WERI-Rb-1 (cell line): ENCODE measurements at regions not wholly inside any gene's neighbourhood (a gene's known extent, or its start where the extent isn't known, plus 50 kb on each side); places are given as distances from the start of the nearest gene placed in this dataset.

Experiments used
- DNase-seq: peaks from one replicate; pipeline ENCODE4 v3.0.0-alpha.2; 2020
- H3K27ac ChIP-seq: fragments of 250-450 bp; sonication (Bioruptor Pico); 2 replicates; pipeline ENCODE4 v1.5.1; 2020; ENCODE audit warnings: mild to moderate bottlenecking, moderate library complexity
- H3K27me3 ChIP-seq: fragments of 250-450 bp; sonication (Bioruptor Pico); 2 replicates; pipeline ENCODE4 v1.5.1; 2021; ENCODE audit warnings: mild to moderate bottlenecking, low read depth, moderate library complexity; ENCODE audit not compliant: insufficient read depth, severe bottlenecking
- H3K36me3 ChIP-seq: fragments of 250-450 bp; sonication (Bioruptor Pico); 2 replicates; pipeline ENCODE4 v1.5.1; 2020; ENCODE audit warnings: mild to moderate bottlenecking, moderate library complexity
- H3K4me3 ChIP-seq: 2 replicates; pipeline ENCODE4 v1.5.1; 2011; ENCODE audit warnings: low read depth, mild to moderate bottlenecking, control low read depth, low read length
- H3K9me3 ChIP-seq: fragments of 250-450 bp; sonication (Bioruptor Pico); 2 replicates; pipeline ENCODE4 v1.5.1; 2021; ENCODE audit warnings: mild to moderate bottlenecking, moderate library complexity; ENCODE audit not compliant: severe bottlenecking
- TF ChIP-seq, protein P1 (sequence below): IDR thresholded peaks from 2 replicates; pipeline ENCODE4 v1.5.1; 2011; ENCODE audit warnings: low read depth, mild to moderate bottlenecking, control low read depth, inconsistent platforms, low read length

DNA sequence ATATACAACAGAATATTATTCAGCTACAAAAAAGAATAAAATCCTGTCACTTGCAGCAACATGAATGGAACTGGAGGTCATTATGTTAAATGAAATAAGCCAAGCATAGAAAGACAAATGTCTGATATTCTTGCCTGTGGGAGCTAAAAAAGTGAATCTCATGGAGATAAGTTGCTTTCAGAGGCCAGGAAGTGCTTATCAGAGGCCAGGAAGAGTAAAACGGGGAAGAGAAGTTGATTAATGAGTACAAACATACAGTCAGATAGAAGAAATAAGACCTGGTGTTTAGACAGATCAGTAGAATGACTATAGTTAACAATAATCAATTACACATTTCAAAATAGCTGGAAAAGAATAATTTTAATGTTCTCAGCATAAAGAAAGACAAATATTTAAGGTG lies 54.4 kb upstream of the CPHXL start:
- H3K36me3 ChIP-seq = no peaks in the 10 kb centered on the region
- TF ChIP-seq, protein P1, sequence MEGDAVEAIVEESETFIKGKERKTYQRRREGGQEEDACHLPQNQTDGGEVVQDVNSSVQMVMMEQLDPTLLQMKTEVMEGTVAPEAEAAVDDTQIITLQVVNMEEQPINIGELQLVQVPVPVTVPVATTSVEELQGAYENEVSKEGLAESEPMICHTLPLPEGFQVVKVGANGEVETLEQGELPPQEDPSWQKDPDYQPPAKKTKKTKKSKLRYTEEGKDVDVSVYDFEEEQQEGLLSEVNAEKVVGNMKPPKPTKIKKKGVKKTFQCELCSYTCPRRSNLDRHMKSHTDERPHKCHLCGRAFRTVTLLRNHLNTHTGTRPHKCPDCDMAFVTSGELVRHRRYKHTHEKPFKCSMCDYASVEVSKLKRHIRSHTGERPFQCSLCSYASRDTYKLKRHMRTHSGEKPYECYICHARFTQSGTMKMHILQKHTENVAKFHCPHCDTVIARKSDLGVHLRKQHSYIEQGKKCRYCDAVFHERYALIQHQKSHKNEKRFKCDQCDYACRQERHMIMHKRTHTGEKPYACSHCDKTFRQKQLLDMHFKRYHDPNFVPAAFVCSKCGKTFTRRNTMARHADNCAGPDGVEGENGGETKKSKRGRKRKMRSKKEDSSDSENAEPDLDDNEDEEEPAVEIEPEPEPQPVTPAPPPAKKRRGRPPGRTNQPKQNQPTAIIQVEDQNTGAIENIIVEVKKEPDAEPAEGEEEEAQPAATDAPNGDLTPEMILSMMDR = no peak
- no peak overlapping the region for H3K27ac ChIP-seq
- no peaks in the 10 kb centered on the region for H3K27me3 ChIP-seq
- no peak overlapping the region for H3K4me3 ChIP-seq
- no peak for DNase-seq
- no peaks in the 10 kb centered on the region for H3K9me3 ChIP-seq

DNA sequence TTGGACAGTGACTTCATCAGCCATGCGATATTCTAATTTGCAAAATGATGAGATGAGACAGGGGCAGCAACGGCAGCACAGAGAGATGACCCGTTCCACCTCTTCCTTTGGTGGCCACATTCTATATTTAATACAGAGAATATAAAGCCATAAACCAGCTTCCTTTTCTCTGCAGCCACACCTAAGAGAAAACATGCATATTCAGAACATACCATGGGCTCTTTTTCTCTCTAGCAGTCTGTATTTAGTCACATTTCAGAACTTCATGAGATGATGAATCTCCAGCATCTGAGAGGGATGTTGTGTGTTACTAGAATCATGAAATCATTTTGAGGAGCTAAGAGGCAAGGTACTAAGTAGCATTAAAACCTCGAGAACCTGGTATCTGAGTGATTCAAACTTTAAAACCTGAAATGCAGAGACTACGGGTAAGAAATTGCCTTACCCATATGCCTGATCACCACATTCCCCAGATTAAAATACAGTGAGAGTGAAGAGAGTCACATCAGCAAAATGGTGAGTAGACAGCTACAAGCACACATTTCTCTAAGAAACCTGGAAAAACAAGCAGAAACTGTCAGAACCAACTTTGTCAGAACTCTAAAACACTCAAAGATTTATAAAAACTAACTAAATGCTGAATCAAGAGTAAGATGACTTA lies 55.5 kb upstream of the CPHXL start:
- H3K27me3 ChIP-seq = no peaks in the 10 kb centered on the region
- TF ChIP-seq, protein P1 = no peak
- H3K4me3 ChIP-seq = no peak overlapping the region
- no peaks in the 10 kb centered on the region for H3K36me3 ChIP-seq
- no peaks in the 10 kb centered on the region for H3K9me3 ChIP-seq
- no peak overlapping the region for H3K27ac ChIP-seq
- DNase-seq = no peak

DNA sequence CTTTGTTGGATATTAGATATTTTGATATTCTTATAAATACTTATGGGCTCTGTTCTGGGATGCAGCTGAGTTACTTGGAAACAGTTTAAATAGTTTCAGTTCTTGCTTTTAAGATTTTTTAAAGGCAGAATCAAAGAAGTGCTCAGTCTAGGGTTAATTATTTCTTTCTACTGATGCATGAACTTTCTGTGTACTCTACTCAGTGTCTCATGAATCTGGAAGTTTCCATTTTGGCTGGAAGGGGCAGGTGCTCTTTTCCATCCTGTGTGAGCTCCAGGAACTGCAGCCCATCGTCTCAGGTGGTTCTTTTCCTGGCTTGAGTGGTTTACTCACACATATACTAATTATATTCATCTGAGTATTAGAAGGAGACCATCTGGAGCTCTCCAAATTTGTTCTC lies 61.1 kb upstream of the CPHXL start:
- Histone ChIP-seq H3K4me3 (no peak overlapping the region), H3K27ac (no peak overlapping the region), H3K27me3 (no peaks in the 10 kb centered on the region), H3K9me3 (no peaks in the 10 kb centered on the region), H3K36me3 (no peaks in the 10 kb centered on the region)
- TF ChIP-seq, protein P1 = no peak
- DNase-seq = no peak

DNA sequence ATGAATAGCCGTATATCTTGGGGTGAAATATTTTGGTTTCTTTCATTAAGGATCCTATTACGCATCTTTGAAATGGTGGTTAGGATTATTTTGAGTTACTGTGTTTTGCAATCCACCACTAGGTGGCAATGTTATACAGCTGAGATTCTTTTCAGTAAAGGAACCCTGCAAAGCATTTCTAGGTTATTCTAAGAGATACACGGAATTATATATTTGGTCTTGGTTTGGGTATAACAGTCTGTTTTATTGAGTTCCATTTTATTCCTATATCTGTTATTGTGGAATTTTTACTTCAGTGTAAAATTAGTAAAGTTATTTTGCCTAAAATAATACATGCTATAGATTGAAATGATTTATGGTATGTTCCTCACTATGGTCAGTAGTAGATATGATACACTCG lies 62.9 kb upstream of the CPHXL start:
- no peak for DNase-seq
- H3K27me3 ChIP-seq = no peaks in the 10 kb centered on the region
- no peak overlapping the region for H3K27ac ChIP-seq
- no peak overlapping the region for H3K4me3 ChIP-seq
- H3K36me3 ChIP-seq = no peaks in the 10 kb centered on the region
- H3K9me3 ChIP-seq = no peaks in the 10 kb centered on the region
- TF ChIP-seq, protein P1 = peak; percentile 30; the same call in 1 of the 2 replicates

DNA sequence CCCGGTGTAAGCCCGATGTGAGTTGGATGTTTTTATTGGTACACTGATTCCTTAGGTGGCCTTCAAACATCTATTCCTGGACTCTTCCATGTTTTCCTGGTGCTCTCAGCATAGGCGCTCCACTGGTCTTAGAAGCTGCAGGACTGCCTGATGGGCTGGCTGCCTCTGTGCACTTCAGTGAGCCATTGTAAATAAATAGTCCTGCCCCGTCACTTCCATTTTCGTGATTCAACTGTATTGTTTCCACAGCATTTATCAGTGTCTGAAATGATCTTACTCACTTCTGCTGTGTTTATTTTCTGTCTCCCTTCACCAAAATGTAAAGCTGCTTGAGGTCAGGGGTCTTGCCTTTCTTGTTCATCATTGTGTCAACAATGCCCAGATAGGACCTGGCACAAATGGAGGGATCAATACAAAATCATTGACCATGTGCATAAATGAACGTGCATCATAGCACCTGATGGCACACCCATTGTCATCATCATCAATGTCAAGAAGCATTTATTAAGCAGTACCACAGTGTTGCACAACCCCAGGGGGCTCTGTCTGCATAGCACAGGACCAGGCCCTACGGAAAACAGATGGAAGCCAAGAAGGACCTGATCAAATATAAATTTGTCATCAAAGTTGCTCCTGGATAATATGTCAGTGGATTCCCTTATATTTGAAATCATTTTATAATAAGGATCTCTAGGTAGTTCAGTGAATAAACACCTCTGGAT lies 66.6 kb upstream of the CPHXL start:
- no peak for DNase-seq
- Histone ChIP-seq H3K4me3 (no peak overlapping the region), H3K9me3 (no peaks in the 10 kb centered on the region), H3K27me3 (no peaks in the 10 kb centered on the region), H3K27ac (no peak overlapping the region), H3K36me3 (no peaks in the 10 kb centered on the region)
- TF ChIP-seq, protein P1 = no peak
